HepG2 (cell line): ENCODE measurements at regions not wholly inside any gene's neighbourhood (a gene's known extent, or its start where the extent isn't known, plus 50 kb on each side); places are given as distances from the start of the nearest gene placed in this dataset.
"Not testable (repeated sequence)": the region's sequence is repeated elsewhere in the genome, so short reads cannot be mapped to it uniquely, and the experiment has no call there.

Experiments
- ARNTL ChIP-seq: sonication (generic); formaldehyde crosslinking; IDR thresholded peaks from 2 replicates; pipeline ENCODE4 v1.4.0; 2020; ENCODE audit warnings: mild to moderate bottlenecking, missing genetic modification reagents
- BRD4 ChIP-seq: sonication (generic); formaldehyde crosslinking; IDR thresholded peaks from 2 replicates; pipeline ENCODE4 v1.4.0; 2020; ENCODE audit warnings: missing genetic modification reagents
- GPN1 ChIP-seq: sonication (generic); formaldehyde crosslinking; IDR thresholded peaks from 2 replicates; pipeline ENCODE4 v1.5.1; 2020; ENCODE audit warnings: missing genetic modification reagents, borderline replicate concordance
- HNF4A ChIP-seq: sonication (generic); formaldehyde crosslinking; IDR thresholded peaks from 2 replicates; pipeline ENCODE4 v1.4.0; 2020; ENCODE audit warnings: missing genetic modification reagents
- RFXANK ChIP-seq: IDR thresholded peaks from 2 replicates; pipeline ENCODE4 v1.6.1; 2016
- SOX13 ChIP-seq, 3 experiments: fragments of 450-650 bp in 1 of 3; sonication (generic) in 1 of 3; formaldehyde crosslinking in 1 of 3; IDR thresholded peaks in 2 of 3; conservative IDR thresholded peaks in 1 of 3; 2 replicates each; pipeline versions ENCODE4 v1.5.0 to v1.6.1; 2016 to 2020; ENCODE audit warnings: antibody characterized with exemption in 1 of 3, mild to moderate bottlenecking in 1 of 3, missing compliant biosample characterization in 1 of 3, missing genetic modification reagents in 1 of 3, moderate library complexity in 1 of 3
- SP5 ChIP-seq: IDR thresholded peaks from 2 replicates; pipeline ENCODE4 v1.6.1; 2016; ENCODE audit warnings: low read depth, borderline replicate concordance
- TEAD2 ChIP-seq: sonication (generic); formaldehyde crosslinking; IDR thresholded peaks from 2 replicates; pipeline ENCODE4 v1.9.0; 2021; ENCODE audit warnings: missing genetic modification reagents
- ZBTB20 ChIP-seq: sonication (generic); formaldehyde crosslinking; IDR thresholded peaks from 2 replicates; pipeline ENCODE4 v1.8.1; 2023; ENCODE audit warnings: missing genetic modification reagents, low read depth, mild to moderate bottlenecking, borderline replicate concordance
- ZNF431 ChIP-seq: sonication (generic); formaldehyde crosslinking; IDR thresholded peaks from 2 replicates; pipeline ENCODE4 v1.9.0; 2022; ENCODE audit warnings: missing genetic modification reagents, low read depth, mild to moderate bottlenecking, borderline replicate concordance
- ZNF567 ChIP-seq: sonication (generic); formaldehyde crosslinking; IDR thresholded peaks from 2 replicates; pipeline ENCODE4 v1.8.1; 2023; ENCODE audit warnings: mild to moderate bottlenecking, missing genetic modification reagents, borderline replicate concordance
- ZNF619 ChIP-seq: sonication (generic); formaldehyde crosslinking; IDR thresholded peaks from 2 replicates; pipeline ENCODE4 v1.4.0; 2020; ENCODE audit warnings: mild to moderate bottlenecking, missing genetic modification reagents
- ZNF720 ChIP-seq: sonication (generic); formaldehyde crosslinking; IDR thresholded peaks from 2 replicates; pipeline ENCODE4 v1.4.0; 2020; ENCODE audit warnings: missing genetic modification reagents
- ZNF790 ChIP-seq: sonication (generic); formaldehyde crosslinking; IDR thresholded peaks from 2 replicates; pipeline ENCODE4 v1.8.0; 2022; ENCODE audit warnings: missing genetic modification reagents, mild to moderate bottlenecking, borderline replicate concordance
- ZNF879 ChIP-seq: sonication (generic); formaldehyde crosslinking; IDR thresholded peaks from 2 replicates; pipeline ENCODE4 v1.8.1; 2023; ENCODE audit warnings: missing genetic modification reagents
- ZSCAN20 ChIP-seq: sonication (generic); formaldehyde crosslinking; IDR thresholded peaks from 2 replicates; pipeline ENCODE4 v1.4.0; 2020; ENCODE audit warnings: missing genetic modification reagents, mild to moderate bottlenecking, borderline replicate concordance
- TF ChIP-seq, protein P1 (sequence below): IDR thresholded peaks from 2 replicates; pipeline ENCODE4 v1.6.1; 2016; ENCODE audit warnings: missing compliant biosample characterization, missing genetic modification reagents, borderline replicate concordance
- TF ChIP-seq, protein P2 (sequence below): sonication (generic); formaldehyde crosslinking; IDR thresholded peaks from 2 replicates; pipeline ENCODE4 v1.9.0; 2021; ENCODE audit warnings: missing genetic modification reagents, borderline replicate concordance
- TF ChIP-seq, protein P3 (sequence below): sonication (generic); formaldehyde crosslinking; conservative IDR thresholded peaks from 2 replicates; pipeline ENCODE4 v1.8.0; 2022; ENCODE audit warnings: missing genetic modification reagents
- TF ChIP-seq, protein P4 (sequence below): sonication (generic); formaldehyde crosslinking; conservative IDR thresholded peaks from 2 replicates; pipeline ENCODE4 v1.8.0; 2022; ENCODE audit warnings: low read depth, missing genetic modification reagents

DNA sequence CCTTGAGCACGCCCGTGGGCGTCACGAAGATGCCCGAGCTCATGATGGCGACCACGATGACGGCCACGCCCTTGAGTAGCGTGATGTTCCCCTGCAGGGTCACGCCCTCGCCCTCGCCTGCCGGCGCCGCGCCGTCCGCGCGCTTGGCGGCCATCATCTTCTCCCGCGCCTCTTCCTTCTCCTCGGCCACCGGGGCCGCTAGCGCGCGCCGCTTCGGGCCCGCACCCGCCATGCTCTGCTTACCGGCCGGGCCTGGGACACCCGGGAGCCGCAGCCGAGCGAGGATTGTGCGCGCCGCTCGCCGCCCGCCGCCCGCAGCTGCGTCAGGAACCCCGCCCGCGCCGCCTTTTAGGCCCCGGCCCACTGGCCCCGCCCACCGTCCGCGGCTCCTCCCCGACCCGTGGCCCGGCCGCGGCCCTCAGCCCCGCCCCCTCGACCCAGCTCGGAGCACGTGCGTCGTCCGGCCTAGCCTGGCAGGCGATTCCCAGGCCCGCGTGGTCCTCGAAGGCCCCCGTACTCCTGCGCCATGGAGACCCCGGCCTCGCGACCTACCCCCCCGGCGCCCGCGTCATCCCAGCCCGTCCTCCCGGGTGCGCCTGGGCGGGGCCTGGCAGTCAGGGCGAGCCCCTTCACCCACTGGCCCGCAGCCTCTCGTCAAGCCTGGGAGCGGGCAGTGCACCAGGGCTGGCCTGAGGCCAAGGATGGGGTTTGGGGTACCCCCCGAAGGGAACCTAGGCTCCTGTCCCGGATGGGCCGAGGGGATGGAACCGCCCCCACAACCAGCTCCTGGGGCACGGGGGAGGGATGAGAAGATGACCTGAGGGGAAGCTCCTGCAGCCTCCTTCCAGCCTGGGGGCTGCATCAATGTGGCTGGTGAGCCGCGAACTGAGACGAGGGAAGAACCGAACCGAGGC is 79.0 kb upstream of the METTL9 start (continued):
- TF ChIP-seq, protein P1, sequence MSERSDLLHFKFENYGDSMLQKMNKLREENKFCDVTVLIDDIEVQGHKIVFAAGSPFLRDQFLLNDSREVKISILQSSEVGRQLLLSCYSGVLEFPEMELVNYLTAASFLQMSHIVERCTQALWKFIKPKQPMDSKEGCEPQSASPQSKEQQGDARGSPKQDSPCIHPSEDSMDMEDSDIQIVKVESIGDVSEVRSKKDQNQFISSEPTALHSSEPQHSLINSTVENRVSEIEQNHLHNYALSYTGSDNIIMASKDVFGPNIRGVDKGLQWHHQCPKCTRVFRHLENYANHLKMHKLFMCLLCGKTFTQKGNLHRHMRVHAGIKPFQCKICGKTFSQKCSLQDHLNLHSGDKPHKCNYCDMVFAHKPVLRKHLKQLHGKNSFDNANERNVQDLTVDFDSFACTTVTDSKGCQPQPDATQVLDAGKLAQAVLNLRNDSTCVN (CRISPR knock-in tag), result peak; percentile 96
- TF ChIP-seq ZNF619 (CRISPR knock-in tag) (peak; percentile 95), ZSCAN20 (CRISPR knock-in tag) (peak; percentile 98), ZNF720 (CRISPR knock-in tag) (peak; percentile 70; the same call in 1 of the 2 replicates), BRD4 (CRISPR knock-in tag) (peak; percentile 96), ZNF879 (CRISPR knock-in tag) (peak; percentile 98), ZNF431 (CRISPR knock-in tag) (peak; percentile 99), TEAD2 (peak; percentile 98), ZBTB20 (peak; percentile 98), ZNF567 (peak; percentile 96), SP5 (CRISPR knock-in tag) (peak; percentile 95), HNF4A (CRISPR knock-in tag) (peak; percentile 69), SOX13 (CRISPR knock-in tag; conservative IDR thresholded peaks at IDR 0.05 in 1 of 2, IDR thresholded peaks at IDR 0.05 in 1 of 2) (peak in 1 of 2 experiments; percentile 88; a peak in 2 of 4 replicates), ZNF790 (CRISPR knock-in tag) (peak; percentile 61; the same call in 1 of the 2 replicates), GPN1 (CRISPR knock-in tag) (peak; percentile 77; the same call in 1 of the 2 replicates), RFXANK (peak; percentile 96), ARNTL (CRISPR knock-in tag) (peak; percentile 99)
- TF ChIP-seq, protein P2, sequence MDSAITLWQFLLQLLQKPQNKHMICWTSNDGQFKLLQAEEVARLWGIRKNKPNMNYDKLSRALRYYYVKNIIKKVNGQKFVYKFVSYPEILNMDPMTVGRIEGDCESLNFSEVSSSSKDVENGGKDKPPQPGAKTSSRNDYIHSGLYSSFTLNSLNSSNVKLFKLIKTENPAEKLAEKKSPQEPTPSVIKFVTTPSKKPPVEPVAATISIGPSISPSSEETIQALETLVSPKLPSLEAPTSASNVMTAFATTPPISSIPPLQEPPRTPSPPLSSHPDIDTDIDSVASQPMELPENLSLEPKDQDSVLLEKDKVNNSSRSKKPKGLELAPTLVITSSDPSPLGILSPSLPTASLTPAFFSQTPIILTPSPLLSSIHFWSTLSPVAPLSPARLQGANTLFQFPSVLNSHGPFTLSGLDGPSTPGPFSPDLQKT (CRISPR knock-in tag), result peak; percentile 77
- TF ChIP-seq, protein P3, sequence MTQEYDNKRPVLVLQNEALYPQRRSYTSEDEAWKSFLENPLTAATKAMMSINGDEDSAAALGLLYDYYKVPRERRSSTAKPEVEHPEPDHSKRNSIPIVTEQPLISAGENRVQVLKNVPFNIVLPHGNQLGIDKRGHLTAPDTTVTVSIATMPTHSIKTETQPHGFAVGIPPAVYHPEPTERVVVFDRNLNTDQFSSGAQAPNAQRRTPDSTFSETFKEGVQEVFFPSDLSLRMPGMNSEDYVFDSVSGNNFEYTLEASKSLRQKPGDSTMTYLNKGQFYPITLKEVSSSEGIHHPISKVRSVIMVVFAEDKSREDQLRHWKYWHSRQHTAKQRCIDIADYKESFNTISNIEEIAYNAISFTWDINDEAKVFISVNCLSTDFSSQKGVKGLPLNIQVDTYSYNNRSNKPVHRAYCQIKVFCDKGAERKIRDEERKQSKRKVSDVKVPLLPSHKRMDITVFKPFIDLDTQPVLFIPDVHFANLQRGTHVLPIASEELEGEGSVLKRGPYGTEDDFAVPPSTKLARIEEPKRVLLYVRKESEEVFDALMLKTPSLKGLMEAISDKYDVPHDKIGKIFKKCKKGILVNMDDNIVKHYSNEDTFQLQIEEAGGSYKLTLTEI (CRISPR knock-in tag), result peak; percentile 49; the same call in 1 of the 2 replicates
- not testable (repeated sequence) for TF ChIP-seq SOX13 (IDR thresholded peaks at IDR 0.05)
- TF ChIP-seq, protein P4, sequence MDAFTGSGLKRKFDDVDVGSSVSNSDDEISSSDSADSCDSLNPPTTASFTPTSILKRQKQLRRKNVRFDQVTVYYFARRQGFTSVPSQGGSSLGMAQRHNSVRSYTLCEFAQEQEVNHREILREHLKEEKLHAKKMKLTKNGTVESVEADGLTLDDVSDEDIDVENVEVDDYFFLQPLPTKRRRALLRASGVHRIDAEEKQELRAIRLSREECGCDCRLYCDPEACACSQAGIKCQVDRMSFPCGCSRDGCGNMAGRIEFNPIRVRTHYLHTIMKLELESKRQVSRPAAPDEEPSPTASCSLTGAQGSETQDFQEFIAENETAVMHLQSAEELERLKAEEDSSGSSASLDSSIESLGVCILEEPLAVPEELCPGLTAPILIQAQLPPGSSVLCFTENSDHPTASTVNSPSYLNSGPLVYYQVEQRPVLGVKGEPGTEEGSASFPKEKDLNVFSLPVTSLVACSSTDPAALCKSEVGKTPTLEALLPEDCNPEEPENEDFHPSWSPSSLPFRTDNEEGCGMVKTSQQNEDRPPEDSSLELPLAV (CRISPR knock-in tag), result peak; percentile 98
